ENCODE measurements at regions not wholly inside any gene's neighbourhood (a gene's known extent, or its start where the extent isn't known, plus 50 kb on each side); places are given as distances from the start of the nearest gene placed in this dataset.

- Histone ChIP-seq H2AK5ac (ENCODE audit: low read depth, low read length) (no peak overlapping the region), H2BK5ac (ENCODE audit: low read depth, low read length) (no peak overlapping the region), H3K14ac (ENCODE audit: insufficient read length) (no peak overlapping the region), H3K9ac (replicated peaks in 1 of 4; ENCODE audit: extremely low read depth in 1 of 4, low read depth in 3 of 4, low read length in 3 of 4) (no peak overlapping the region), H3K4me2 (ENCODE audit: insufficient read depth in 1 of 2, low read depth in 2 of 2, low read length in 2 of 2) (no peak overlapping the region), H3K79me2 (ENCODE audit: control insufficient read depth in 1 of 2, insufficient read depth in 2 of 2, low read length in 2 of 2) (no peaks in the 10 kb centered on the region), H3K18ac (ENCODE audit: extremely low read depth, low read length) (no peak overlapping the region), H2BK15ac (ENCODE audit: low read length) (no peak overlapping the region), H3K4me3 (ENCODE audit: extremely low read depth in 1 of 4, insufficient read depth in 2 of 4, low read depth in 3 of 4, low read length in 4 of 4) (no peak overlapping the region), H3K27me3 (replicated peaks in 1 of 4; ENCODE audit: control insufficient read depth in 3 of 4, extremely low read depth in 1 of 4, insufficient read depth in 3 of 4, low read length in 3 of 4) (no peaks in the 10 kb centered on the region), H4K91ac (replicated peaks; ENCODE audit: insufficient read length, low read length) (no peak overlapping the region), H3K79me1 (ENCODE audit: low read depth, low read length) (no peaks in the 10 kb centered on the region), H2BK12ac (ENCODE audit: low read depth, low read length) (no peak overlapping the region), H3K4ac (replicated peaks; ENCODE audit: insufficient read length, low read depth, low read length) (no peak overlapping the region), H4K20me1 (replicated peaks in 1 of 2; ENCODE audit: control insufficient read depth in 1 of 2, insufficient read depth in 2 of 2, low read length in 2 of 2) (no peaks in the 10 kb centered on the region), H2BK120ac (replicated peaks; ENCODE audit: low read depth, low read length) (no peak overlapping the region), H3K36me3 (ENCODE audit: control insufficient read depth in 2 of 4, insufficient read depth in 4 of 4, low read length in 3 of 4) (no peaks in the 10 kb centered on the region), H4K5ac (ENCODE audit: insufficient read length, low read depth, low read length) (no peak overlapping the region), H3K4me1 (replicated peaks in 1 of 4; ENCODE audit: control insufficient read depth in 3 of 4, insufficient read depth in 4 of 4, low read length in 3 of 4) (no peaks in the 10 kb centered on the region), H3K23ac (ENCODE audit: insufficient read length) (no peak overlapping the region), H2AFZ (ENCODE audit: low read length) (no peak overlapping the region), H4K8ac (ENCODE audit: extremely low read depth, insufficient read depth, low read length) (no peak overlapping the region), H3K56ac (replicated peaks; ENCODE audit: insufficient read length, low read depth, low read length) (no peak overlapping the region), H3K9me3 (ENCODE audit: insufficient read depth in 2 of 2, low read depth in 1 of 2, low read length in 1 of 2) (no peaks in the 10 kb centered on the region), H2BK20ac (ENCODE audit: low read length) (no peak overlapping the region), H3K27ac (ENCODE audit: low read depth, low read length) (no peak overlapping the region), H3K23me2 (ENCODE audit: low read depth, low read length) (no peaks in the 10 kb centered on the region)
- DNase-seq (ENCODE audit: low read depth in 1 of 2, low spot score in 2 of 2) (no peak), FAIRE-seq (no peak)
- CTCF ChIA-PET (ENCODE audit: partially characterized antibody) = no interaction called here
- WGBS, 2 experiments (ENCODE audit: extremely low coverage in 1 of 2, insufficient coverage in 1 of 2, insufficient read length in 1 of 2, insufficient replicate concordance in 2 of 2, low coverage in 1 of 2, low lambda C conversion rate in 2 of 2, missing lambda C conversion rate in 1 of 2) = 89% methylated on average over 1 of the region's 1 CpG; no CpG with 5 or more reads in 1 of the 2 experiments
- POLR2A ChIA-PET (ENCODE audit: partially characterized antibody) = no interaction called here
- TF ChIP-seq EP300 (IDR thresholded peaks at IDR 0.05; ENCODE audit: borderline replicate concordance in 1 of 2, low read depth in 2 of 2, low read length in 2 of 2) = no peak
- TF ChIP-seq CHD1 (IDR thresholded peaks at IDR 0.05; ENCODE audit: low read depth, low read length) = no peak
- no peak for TF ChIP-seq RNF2 (IDR thresholded peaks at IDR 0.05; ENCODE audit: borderline replicate concordance, low read depth, low read length, missing control alignments, poor library complexity, severe bottlenecking)
- TF ChIP-seq SRF (IDR thresholded peaks at IDR 0.05; ENCODE audit: low read depth, low read length) = no peak
- TF ChIP-seq SP4 (IDR thresholded peaks at IDR 0.05; ENCODE audit: low read length) = no peak
- TF ChIP-seq HDAC6 (IDR thresholded peaks at IDR 0.05; ENCODE audit: low read depth, low read length) = no peak
Measured at GRCh38 chr18:28334516-28334915, 157.6 kb upstream of the CDH2 start.
